B cell (primary cell): ENCODE measurements at regions not wholly inside any gene's neighbourhood (a gene's known extent, or its start where the extent isn't known, plus 50 kb on each side); places are given as distances from the start of the nearest gene placed in this dataset.

Experiments used
- ATAC-seq: fragments of 200-7000 bp; cut with Tn5 transposase; one replicate; pipeline ENCODE4 v1.10.0; 2021; ENCODE audit warnings: low read depth, mild to moderate bottlenecking, moderate number of reproducible peaks, moderate library complexity
- CTCF ChIA-PET: fragments of 350-600 bp; sonication (Branson Sonifier 250); formaldehyde crosslinking; loops from one replicate; lab custom pipeline; 2021; ENCODE audit warnings: antibody characterized with exemption, inconsistent platforms; lab: Charles Lee
- POLR2A ChIA-PET: fragments of 350-600 bp; sonication (Branson Sonifier 250); formaldehyde crosslinking; loops from one replicate; lab custom pipeline; 2021; ENCODE audit warnings: antibody characterized with exemption; lab: Charles Lee
- DNase-seq: peaks from one replicate; pipeline ENCODE4 v3.0.0; 2013
- H2AFZ ChIP-seq: 2 replicates; pipeline ENCODE4 v1.6.1; 2012; ENCODE audit warnings: mild to moderate bottlenecking, low read depth, low read length; ENCODE audit not compliant: insufficient read depth, poor library complexity, severe bottlenecking
- H3K27ac ChIP-seq, 2 donors: 1 replicate in 1 of 2; 2 replicates in 1 of 2; pipeline ENCODE4 v1.5.1; 2012 to 2013; ENCODE audit warnings: low read length in 2 of 2, mild to moderate bottlenecking in 2 of 2, moderate library complexity in 1 of 2
- H3K27me3 ChIP-seq, 4 experiments: fragments of 200-600 bp in 1 of 4; sonication (generic) in 1 of 4; replicated peaks in 1 of 4; 1 replicate in 2 of 4; 2 replicates in 2 of 4; pipeline versions ENCODE4 v1.6.1 to v1.7.0; 2013 to 2016; ENCODE audit warnings: low read length in 3 of 4, mild to moderate bottlenecking in 2 of 4, mixed read lengths in 1 of 4, moderate library complexity in 1 of 4; ENCODE audit not compliant: insufficient read depth in 4 of 4, control insufficient read depth in 3 of 4; ENCODE audit errors: control extremely low read depth in 1 of 4
- H3K36me3 ChIP-seq, 2 experiments: replicated peaks in 1 of 2; 1 replicate in 1 of 2; 2 replicates in 1 of 2; pipeline versions ENCODE4 v1.6.1 to v1.7.1; 2013; ENCODE audit warnings: low read length in 1 of 2; ENCODE audit not compliant: insufficient read depth in 2 of 2, control insufficient read depth in 1 of 2; ENCODE audit errors: control extremely low read depth in 1 of 2, extremely low read depth in 1 of 2
- H3K4me1 ChIP-seq, 2 donors: fragments of 200-600 bp in 1 of 2; sonication (generic) in 1 of 2; 1 replicate in 1 of 2; 2 replicates in 1 of 2; pipeline versions ENCODE4 v1.5.1 to v1.6.1; 2013 to 2017; ENCODE audit warnings: low read length in 2 of 2; ENCODE audit not compliant: control insufficient read depth in 2 of 2, insufficient read depth in 2 of 2
- H3K4me2 ChIP-seq: replicated peaks from 2 replicates; pipeline ENCODE3; 2012; ENCODE audit warnings: mild to moderate bottlenecking, low read depth, low read length; ENCODE audit not compliant: poor library complexity, severe bottlenecking
- H3K4me3 ChIP-seq, 5 experiments: fragments of 200-600 bp in 1 of 5; sonication (generic) in 1 of 5; 1 replicate in 3 of 5; 2 replicates in 2 of 5; pipeline versions ENCODE4 v1.5.1 to v1.7.0; 2011 to 2016; ENCODE audit warnings: low read length in 4 of 5, mild to moderate bottlenecking in 4 of 5, low read depth in 2 of 5, control low read depth in 1 of 5, moderate library complexity in 1 of 5; ENCODE audit not compliant: insufficient read depth in 1 of 5; ENCODE audit errors: control extremely low read depth in 1 of 5, extremely low read depth in 1 of 5
- H3K79me2 ChIP-seq: fragments of 200-600 bp; sonication (generic); one replicate; pipeline ENCODE4 v1.6.0; 2016; ENCODE audit warnings: low read length; ENCODE audit not compliant: control insufficient read depth, insufficient read depth
- H3K9ac ChIP-seq: fragments of 200-600 bp; sonication (generic); 2 replicates; pipeline ENCODE4 v1.6.1; 2017; ENCODE audit warnings: mild to moderate bottlenecking, low read length, moderate library complexity
- H3K9me3 ChIP-seq, 3 donors: one replicate each; pipeline versions ENCODE4 v1.6.1 to v1.7.1; 2013; ENCODE audit warnings: low read length in 2 of 3; ENCODE audit not compliant: control insufficient read depth in 2 of 3, insufficient read depth in 1 of 3; ENCODE audit errors: control extremely low read depth in 1 of 3
- H4K20me1 ChIP-seq: 2 replicates; pipeline ENCODE4 v1.6.0; 2012; ENCODE audit warnings: mild to moderate bottlenecking, low read length; ENCODE audit not compliant: insufficient read depth, control insufficient read depth, poor library complexity, severe bottlenecking
- H3K27ac Mint-ChIP-seq: one replicate; pipeline ENCODE4 v1.8.0; 2021; ENCODE audit warnings: mixed read lengths
- H3K27me3 Mint-ChIP-seq: one replicate; pipeline ENCODE4 v1.8.0; 2021; ENCODE audit warnings: mixed read lengths
- H3K4me1 Mint-ChIP-seq: one replicate; pipeline ENCODE4 v1.8.0; 2021; ENCODE audit warnings: mixed read lengths
- H3K4me3 Mint-ChIP-seq: one replicate; pipeline ENCODE4 v1.8.0; 2021; ENCODE audit warnings: mixed read lengths
- H3K9me3 Mint-ChIP-seq: one replicate; pipeline ENCODE4 v1.8.0; 2022; ENCODE audit warnings: mixed read lengths; ENCODE audit not compliant: insufficient read depth
- EZH2 ChIP-seq: IDR thresholded peaks from 2 replicates; pipeline ENCODE4 v1.6.1; 2012; ENCODE audit warnings: borderline replicate concordance, low read depth, mild to moderate bottlenecking, moderate library complexity, low read length; ENCODE audit not compliant: insufficient read depth, poor library complexity, severe bottlenecking
- WGBS: methylation state at CpG from one replicate; pipeline ENCODE4 v1.1.5; 2013; ENCODE audit warnings: missing lambda C conversion rate; ENCODE audit not compliant: insufficient coverage; 5-methylcytosine and 5-hydroxymethylcytosine counted together
- intact Hi-C: fragments of 100-400 bp; cut with micrococcal nuclease; formaldehyde crosslinking; loops from one replicate; pipeline ENCODE4 v1.10.0; 2022
- TF ChIP-seq, protein P1 (sequence below): fragments of 200-600 bp; IDR thresholded peaks from one replicate; pipeline ENCODE4 v1.8.0; 2022; ENCODE audit warnings: antibody characterized with exemption, mild to moderate bottlenecking

GRCh38 chr3:18812316-18812715 is 336.0 kb upstream of the KCNH8 start:
- no peak for TF ChIP-seq EZH2
- TF ChIP-seq, protein P1, sequence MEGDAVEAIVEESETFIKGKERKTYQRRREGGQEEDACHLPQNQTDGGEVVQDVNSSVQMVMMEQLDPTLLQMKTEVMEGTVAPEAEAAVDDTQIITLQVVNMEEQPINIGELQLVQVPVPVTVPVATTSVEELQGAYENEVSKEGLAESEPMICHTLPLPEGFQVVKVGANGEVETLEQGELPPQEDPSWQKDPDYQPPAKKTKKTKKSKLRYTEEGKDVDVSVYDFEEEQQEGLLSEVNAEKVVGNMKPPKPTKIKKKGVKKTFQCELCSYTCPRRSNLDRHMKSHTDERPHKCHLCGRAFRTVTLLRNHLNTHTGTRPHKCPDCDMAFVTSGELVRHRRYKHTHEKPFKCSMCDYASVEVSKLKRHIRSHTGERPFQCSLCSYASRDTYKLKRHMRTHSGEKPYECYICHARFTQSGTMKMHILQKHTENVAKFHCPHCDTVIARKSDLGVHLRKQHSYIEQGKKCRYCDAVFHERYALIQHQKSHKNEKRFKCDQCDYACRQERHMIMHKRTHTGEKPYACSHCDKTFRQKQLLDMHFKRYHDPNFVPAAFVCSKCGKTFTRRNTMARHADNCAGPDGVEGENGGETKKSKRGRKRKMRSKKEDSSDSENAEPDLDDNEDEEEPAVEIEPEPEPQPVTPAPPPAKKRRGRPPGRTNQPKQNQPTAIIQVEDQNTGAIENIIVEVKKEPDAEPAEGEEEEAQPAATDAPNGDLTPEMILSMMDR, result no peak
- Histone ChIP-seq H3K27me3 (no peaks in the 10 kb centered on the region), H3K4me3 (no peak overlapping the region), H3K9me3 (no peaks in the 10 kb centered on the region), H3K4me2 (no peak overlapping the region), H4K20me1 (no peaks in the 10 kb centered on the region), H2AFZ (no peak overlapping the region), H3K36me3 (no peaks in the 10 kb centered on the region), H3K79me2 (no peaks in the 10 kb centered on the region), H3K4me1 (no peaks in the 10 kb centered on the region), H3K27ac (no peak overlapping the region), H3K9ac (no peak overlapping the region)
- Mint-ChIP-seq H3K9me3 (no peaks in the 10 kb centered on the region), H3K4me1 (no peaks in the 10 kb centered on the region), H3K27ac (no peak overlapping the region), H3K27me3 (no peaks in the 10 kb centered on the region), H3K4me3 (no peak overlapping the region)
- DNase-seq (no peak), ATAC-seq (no peak)
- POLR2A ChIA-PET, result no interaction called here
- CTCF ChIA-PET, result no interaction called here
- intact Hi-C loops, result no loop called here
- 13% methylated on average over 1 of the region's 3 CpGs for WGBS

DNA sequence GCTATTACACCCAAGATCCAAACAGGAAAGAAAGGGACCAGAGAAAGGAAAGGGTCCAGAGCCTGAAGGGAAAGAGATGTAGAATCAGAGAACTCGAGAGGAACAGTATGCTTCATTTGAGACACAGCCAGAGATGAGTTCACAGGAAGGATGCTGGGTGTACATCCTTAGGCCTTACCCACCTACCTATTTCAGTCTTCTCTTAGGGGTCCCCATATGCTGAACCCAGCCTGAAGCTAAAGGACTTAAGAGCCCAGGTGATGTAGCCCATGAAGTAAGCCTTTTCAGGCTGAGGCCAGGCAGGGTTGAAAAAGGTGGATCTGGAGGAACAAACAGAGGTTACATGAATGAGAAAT is 338.0 kb upstream of the KCNH8 start:
- intact Hi-C loops, result no loop called here
- Mint-ChIP-seq H3K4me3 (no peak overlapping the region), H3K4me1 (no peaks in the 10 kb centered on the region), H3K9me3 (no peaks in the 10 kb centered on the region), H3K27me3 (peaks cover 3% of the 10 kb centered on the region), H3K27ac (no peak overlapping the region)
- H4K20me1 ChIP-seq, result no peaks in the 10 kb centered on the region
- DNase-seq (no peak), ATAC-seq (no peak)
- TF ChIP-seq EZH2, result no peak
- H3K79me2 ChIP-seq, result no peaks in the 10 kb centered on the region
- CTCF ChIA-PET, result no interaction called here
- no peaks in the 10 kb centered on the region for H3K4me1 ChIP-seq
- H2AFZ ChIP-seq, result no peak overlapping the region
- no peaks in the 10 kb centered on the region for H3K27me3 ChIP-seq
- no peak overlapping the region for H3K4me2 ChIP-seq
- POLR2A ChIA-PET, result no interaction called here
- WGBS, result no CpG with 5 or more reads among the region's 1 CpG
- H3K9ac ChIP-seq, result no peak overlapping the region
- H3K9me3 ChIP-seq, result no peaks in the 10 kb centered on the region
- H3K4me3 ChIP-seq, result no peak overlapping the region
- no peak overlapping the region for H3K27ac ChIP-seq
- H3K36me3 ChIP-seq, result no peaks in the 10 kb centered on the region
